HG02798 (cell line): ENCODE measurements at regions not wholly inside any gene's neighbourhood (a gene's known extent, or its start where the extent isn't known, plus 50 kb on each side); places are given as distances from the start of the nearest gene placed in this dataset.
A peak's percentile ranks its signal among the peaks of the same experiment; 100 is the strongest.
"Not testable (repeated sequence)": the region's sequence is repeated elsewhere in the genome, so short reads cannot be mapped to it uniquely, and the experiment has no call there.

Source experiments
- ATAC-seq: cut with Tn5 transposase; IDR thresholded peaks from one replicate; pipeline ENCODE4 v1.9.1; 2021; ENCODE audit warnings: mild to moderate bottlenecking; ENCODE audit not compliant: unreplicated experiment, poor library complexity

DNA sequence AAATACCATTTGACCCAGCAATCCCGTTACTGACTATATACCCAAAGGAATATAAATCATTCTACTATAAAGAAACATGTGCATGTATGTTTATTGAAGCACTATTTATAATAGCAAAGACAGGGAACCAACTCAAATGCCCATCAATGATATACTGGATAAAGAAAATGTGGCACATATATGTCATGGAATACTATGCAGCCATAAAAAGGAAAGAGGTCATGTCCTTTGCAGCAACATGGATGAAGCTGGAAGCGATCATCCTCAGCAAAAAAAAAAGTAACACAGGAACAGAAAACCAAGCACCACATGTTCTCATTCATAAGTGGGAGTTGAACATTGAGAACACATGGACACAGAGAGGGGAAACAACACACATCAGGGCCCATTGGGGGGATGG is 99.9 kb upstream of the THUMPD2 start:
- ATAC-seq = not testable (repeated sequence)

DNA sequence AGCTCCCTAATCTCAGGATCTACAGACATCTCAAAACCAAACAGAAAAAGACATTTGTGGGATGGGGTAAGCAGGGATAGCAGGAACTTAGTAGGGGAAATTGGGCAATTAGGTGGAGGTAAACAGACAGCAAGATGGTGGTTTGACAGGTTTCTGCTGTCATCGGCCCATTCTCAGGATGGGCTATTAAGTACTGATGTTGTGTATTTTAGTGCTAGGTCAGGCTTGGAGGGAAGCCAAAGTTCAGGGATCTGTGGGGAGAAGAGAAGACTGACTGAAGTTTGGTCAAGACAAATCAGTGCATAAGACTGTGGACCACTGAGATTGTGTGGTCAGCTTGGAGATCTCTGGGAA is 96.8 kb upstream of the THUMPD2 start:
- ATAC-seq = no peak

DNA sequence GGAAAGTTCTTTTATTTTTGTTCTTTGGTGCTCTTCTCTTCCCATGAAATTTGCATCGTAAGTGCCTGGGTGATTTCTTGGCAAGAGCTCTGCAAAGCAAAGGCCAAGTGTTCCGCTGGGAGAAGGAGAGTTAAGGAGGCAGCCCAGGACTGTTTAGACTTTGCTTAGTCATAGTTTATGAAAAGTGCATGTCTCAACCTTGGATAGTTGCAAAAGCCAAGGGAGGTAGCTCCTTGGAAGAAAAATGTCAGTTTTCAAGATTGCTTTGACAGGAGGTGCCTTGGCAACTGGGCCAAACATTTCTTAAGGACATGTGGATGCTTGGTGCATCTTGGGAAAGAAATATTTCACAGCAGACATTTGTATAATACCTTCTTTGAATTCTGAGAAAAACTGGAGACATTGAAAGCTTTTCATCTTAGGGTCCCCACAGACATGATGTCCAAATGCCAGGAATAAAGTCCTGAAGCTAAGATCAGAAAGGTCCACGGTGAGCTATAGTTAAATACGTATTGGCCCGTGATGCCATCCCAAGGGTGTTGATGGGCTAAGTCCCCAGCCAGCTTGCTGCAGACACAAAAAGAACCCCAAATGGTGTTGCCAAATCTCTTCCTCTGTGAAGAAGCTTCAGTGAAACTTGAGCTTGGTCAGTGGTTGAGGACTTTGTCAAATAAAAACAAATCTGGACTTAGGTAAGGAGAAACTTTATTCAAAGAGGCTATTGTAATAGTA is 96.3 kb upstream of the THUMPD2 start:
- no peak for ATAC-seq

DNA sequence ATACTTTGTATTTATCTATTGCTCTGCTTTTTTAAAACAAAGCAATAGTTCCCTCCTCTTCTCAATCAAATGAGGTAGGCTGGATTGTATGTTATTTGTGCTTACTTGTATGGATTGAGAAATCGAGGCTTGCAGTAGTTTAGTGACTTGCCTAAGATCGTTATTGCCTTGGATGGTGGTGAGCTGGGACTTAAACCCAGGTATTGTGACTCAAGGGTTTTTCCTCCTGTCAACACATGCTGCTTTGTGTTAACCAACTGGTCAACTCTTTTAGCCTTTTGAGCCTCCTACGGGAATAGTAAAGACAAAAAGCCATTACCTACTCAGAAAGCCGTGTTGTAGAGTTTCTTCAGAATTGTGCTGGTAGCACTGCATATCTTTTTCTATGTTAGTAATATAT is 95.2 kb upstream of the THUMPD2 start:
- no peak for ATAC-seq

DNA sequence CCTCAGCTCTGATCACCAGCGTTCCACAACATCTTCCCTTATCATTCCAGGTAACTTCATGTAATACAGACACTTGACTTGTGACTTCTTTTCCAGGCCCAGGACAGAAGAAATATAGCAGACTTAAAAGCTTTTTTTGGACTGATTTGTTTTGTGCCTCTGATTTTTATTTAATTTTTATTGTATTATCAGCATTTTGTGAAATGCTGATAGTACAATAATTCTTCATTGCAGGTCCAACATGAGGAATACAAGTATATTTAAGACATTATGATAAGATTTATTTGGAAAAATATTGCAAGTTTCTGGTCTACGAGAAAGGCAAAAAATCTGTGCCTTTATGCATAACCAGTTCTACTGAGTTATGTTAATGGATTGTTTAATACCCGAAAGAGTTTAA is 94.5 kb upstream of the THUMPD2 start:
- no peak for ATAC-seq

DNA sequence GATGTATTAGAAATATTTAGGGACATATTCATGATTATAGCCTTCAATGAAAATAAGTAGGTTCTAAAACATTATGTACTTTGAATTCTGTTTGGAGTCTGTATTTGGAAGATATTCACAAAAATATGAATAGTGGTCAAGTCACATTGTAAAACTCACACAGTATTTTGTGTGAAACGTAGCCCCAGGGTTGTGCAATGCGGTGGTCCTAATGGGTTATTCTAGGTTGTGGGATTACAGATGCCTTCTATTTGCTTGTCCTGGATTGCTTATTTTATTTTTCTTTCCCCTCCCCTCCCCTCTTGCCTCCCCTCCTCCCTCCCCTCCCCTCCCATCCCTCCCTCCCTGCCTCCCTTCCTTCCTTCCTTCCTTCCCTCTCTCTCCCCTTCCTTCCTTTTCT is 93.7 kb upstream of the THUMPD2 start:
- no peak for ATAC-seq

DNA sequence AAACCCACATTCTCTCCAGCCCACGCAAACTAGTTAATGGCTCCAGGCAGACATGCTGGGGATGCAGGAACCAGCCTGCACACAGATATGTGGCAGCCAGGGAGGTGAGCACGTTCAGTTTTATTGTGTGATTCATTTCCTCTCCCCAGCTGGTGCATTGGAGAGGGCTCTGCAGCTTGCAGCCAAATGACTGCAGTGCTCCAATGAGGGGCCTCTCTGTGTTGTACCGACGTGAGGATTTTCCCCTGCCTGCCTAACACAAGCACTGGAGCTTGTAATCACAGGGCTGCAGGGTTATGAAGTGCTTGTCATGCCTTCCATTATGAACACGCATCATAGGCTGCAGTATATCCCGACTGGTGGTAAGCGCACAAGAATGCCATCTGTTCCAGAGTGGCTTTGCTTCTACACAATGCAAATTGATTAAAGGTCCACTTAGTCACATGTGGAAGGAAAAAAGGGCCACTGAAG is 92.3 kb upstream of the THUMPD2 start:
- no peak for ATAC-seq

DNA sequence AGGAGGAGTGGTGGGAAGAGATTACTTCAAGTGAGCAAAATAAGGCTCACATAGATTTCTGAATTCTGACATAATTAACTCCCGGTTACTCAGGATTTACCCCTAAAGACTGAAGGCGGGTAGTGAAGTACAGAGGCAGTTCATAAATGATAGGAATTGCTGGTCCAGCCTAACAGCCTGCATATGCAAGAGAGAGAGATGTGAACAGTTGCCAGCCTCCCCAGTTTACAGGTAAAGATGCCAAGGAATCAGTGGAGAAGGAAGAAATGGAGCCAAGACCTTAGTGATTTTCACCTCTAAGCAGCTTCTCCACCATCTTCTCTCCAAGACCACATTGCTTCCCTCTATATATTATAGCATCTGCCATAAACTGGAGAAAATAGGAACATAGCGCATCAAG is 91.8 kb upstream of the THUMPD2 start:
- no peak for ATAC-seq

DNA sequence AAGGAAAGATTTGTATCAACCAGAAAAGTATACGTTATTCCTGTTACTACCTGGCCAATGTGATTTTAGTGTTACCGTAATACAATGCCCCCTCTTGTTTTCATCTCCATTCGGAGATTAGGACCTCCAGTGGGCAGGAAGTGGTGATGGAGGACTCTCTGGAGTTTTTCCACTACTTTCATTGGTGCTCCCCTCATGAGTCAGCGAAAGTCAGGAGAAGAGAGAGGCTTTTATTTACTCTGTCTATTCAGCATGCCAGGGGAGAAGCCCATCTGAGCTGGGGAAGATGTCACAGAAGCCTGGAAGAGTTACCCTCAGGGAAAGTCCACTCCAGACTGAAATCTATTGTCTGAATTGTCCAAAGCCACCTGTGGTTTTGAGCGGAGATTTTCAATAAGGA is 88.2 kb upstream of the THUMPD2 start:
- no peak for ATAC-seq

DNA sequence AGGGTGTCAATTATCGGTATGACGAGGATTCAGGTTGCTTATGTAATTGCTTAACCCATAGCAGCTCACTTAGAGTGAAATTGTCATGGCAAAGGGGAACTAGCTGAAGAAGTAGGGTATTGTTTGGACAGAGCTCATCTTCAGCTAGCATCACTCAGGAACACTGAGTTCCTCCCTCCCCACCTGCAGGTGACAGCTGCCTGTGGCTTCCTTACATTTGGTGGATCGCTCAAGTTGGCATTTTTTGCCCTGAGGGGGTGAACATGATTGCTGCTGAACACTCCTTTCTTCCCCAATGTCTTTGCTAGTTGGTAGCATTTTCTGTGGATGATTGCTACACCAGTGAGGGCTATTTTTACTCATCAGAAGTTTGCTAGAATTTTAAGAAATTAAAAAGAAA is 86.7 kb upstream of the THUMPD2 start:
- no peak for ATAC-seq

DNA sequence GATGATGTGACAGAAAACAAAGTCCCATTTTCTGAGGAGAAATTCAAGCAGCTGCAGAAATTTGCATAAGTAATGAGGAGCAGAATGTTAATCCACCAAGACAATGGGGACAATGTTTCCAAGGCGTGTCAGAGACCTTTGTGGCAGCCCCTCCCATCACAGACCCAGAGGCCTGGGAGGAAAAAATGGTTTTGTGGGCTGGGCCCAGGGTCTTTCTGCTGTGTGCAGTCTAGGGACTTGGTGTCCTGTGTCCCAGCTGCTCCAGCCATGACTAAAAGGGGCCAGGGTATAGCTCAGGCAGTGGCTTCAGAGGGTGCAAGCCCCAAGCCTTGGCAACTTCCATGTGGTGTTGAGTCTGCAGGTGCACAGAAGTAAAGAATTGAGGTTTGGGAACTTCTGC is 84.6 kb upstream of the THUMPD2 start:
- ATAC-seq = not testable (repeated sequence)

DNA sequence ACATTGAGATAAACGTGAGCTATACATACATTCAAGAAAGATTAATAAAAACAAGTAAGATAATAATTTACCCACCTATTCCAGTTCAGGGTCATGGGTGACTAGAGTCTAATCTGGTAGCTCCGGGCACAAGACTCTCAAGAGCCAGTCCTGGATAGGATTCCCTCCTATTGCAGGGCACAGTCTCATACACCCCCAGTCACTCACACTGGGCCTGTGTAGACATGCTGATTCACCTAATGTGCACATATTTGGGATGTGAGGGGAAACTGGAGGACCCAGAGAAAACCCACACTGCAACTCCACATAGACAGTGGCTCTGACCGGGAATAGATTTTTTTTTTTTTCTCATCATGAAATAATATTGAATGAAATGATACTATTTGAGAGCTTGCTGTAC is 81.5 kb upstream of the THUMPD2 start:
- ATAC-seq = no peak

DNA sequence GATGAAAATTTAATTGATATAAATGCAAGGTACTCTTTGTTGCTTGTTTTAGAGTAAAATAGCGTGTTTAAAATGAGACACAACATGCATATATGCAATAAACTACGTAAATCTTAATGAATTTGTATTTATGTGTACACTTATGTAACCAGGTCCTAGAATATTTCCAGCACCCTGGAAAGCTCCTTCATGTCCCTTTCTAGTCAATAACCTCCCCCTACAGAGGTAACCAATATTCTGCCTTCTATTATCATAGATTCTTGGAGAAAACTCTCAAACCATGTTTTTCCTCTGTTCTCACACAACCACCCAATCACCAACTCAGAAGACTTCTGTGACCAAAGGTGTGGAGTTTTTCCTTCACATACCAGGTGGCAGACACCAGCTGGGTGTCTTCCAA is 79.6 kb upstream of the THUMPD2 start:
- ATAC-seq = no peak

DNA sequence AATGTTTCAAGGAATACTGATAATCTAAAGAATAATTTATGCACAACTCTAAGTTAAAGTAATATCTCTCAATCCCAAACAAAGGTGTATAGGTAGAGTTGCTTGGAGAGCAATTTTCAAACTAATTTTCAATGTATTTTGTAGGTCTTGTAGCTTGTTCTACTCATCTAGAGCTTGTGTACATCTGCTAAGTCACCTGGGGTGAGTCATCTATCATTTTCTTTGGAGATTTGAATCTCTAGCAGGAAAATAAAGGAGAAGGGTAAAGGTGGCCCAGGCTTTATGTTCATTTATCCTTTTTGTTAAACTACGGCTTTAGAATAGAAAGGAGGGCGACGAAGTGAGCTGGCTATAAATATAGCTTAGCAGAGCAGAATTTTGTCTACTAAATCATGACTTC is 76.8 kb upstream of the THUMPD2 start:
- ATAC-seq = no peak

DNA sequence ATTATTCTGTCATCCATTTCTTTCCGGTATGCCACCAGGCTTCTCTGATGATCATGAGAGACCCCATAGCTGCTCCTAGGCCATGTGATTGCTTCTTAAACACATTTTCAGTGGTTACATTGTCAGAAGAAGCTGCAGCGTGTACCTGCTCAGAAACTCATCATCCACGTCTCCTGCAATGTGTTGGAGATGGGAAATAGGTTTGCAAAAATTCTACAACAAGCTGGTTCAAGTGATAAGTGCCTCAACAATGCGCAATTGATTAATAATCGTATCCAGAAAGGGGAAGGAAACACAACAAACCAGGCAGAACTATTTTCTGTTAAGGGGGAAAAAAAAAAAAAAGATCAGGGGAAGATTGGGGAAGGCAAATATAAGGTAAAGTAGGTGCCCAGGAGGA is 75.7 kb upstream of the THUMPD2 start:
- no peak for ATAC-seq

DNA sequence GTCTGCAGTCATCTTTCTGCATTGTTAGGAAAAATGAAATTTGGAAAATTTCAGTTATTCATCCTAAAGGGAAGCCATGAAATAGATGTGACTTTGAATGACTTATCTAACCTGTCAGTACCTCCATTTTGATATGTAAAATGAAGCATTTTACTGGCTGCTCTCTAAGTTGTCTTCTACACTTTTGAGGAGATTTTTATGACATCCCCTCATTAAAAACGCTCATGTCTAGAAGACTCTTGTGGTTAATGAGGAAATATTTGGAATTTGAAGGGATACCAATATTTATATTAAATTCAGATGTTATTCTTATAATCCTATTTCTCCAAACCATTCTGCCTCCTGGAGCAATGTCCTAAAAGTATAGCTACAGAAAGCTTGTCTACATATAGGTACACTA is 73.8 kb upstream of the THUMPD2 start:
- no peak for ATAC-seq

DNA sequence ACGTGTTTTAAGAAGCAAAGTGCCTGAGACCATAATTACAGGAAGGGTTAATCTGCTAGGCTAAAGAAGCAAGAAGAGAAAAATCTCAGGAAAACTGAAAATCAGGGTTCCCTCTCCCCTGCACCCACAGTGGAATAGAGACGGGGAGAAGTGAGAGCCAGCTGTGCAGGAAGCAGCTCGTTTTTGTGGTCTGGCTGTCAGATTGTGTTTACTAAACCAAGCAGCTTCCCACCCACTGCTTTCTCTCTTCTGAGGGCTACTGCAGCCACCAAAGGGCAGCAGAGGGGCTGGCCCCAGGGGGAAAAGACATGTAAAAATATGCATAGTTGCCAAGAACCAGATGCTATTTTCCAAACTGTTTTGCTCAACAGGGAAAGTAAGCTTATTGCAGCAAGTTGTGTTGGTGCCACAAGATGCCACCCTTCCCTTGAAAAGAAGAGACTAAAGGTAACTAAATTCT is 72.6 kb upstream of the THUMPD2 start:
- ATAC-seq = peak; percentile 92

DNA sequence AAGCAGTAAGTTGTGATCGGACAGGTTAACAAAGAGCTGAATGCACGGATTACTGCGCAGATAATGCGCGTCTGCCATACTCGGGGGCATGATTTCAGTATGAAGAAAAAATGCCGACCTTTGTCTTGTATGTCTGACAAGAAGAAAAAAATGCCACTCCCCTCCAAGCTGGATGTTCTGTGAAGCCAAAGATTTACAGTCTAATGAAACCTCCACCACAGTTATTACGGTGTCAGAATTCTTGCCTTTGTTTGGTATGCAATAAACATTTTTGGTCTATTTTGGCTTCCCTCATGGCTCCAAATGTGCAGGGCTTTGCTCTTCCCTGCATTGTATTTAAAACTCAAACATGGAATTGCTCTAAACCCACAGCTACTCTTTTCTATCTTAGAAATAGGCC is 72.2 kb upstream of the THUMPD2 start:
- ATAC-seq = no peak

DNA sequence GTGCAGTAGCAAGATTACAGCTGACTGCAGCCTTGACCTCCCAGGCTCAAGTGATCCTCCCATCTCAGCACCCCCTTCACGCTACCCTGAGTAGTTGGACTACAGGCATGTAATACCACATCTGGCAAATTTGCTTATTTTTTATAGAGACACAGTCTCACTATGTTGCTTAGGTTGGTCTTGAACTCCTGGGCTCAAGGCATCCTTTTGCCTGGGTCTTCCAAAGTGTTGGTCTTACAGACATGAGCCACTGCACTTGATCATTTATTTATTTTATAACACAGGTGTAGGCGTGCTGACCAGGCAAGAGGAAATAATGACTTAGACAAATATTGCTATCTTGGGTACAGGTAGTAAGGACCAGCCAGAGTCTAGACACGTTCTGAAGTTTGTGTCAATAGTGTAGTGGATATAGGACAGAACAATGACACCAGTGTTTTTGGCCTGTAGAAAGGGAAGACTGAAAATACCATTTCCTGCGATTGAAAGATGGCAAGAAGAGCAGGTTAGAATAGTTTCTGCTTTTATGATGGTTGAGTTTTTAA is 71.0 kb upstream of the THUMPD2 start:
- no peak for ATAC-seq

DNA sequence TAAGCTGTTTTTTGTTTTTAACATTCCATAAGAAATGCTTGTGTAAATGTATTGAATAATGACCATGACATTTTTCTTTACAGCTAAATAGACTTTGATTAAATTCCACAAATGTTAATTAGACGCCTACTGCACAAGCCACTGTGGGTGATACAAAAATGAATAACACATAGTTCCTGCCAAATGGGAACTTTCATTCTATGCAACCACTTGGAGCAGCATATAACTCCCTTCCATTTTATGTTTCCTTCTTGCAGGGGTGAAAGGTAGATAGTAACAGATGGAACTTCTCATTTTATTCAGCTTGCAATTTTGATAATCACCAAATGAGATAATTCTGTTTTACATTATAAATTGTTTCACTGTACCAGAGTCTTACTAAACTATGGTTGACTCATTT is 70.0 kb upstream of the THUMPD2 start:
- ATAC-seq = no peak

DNA sequence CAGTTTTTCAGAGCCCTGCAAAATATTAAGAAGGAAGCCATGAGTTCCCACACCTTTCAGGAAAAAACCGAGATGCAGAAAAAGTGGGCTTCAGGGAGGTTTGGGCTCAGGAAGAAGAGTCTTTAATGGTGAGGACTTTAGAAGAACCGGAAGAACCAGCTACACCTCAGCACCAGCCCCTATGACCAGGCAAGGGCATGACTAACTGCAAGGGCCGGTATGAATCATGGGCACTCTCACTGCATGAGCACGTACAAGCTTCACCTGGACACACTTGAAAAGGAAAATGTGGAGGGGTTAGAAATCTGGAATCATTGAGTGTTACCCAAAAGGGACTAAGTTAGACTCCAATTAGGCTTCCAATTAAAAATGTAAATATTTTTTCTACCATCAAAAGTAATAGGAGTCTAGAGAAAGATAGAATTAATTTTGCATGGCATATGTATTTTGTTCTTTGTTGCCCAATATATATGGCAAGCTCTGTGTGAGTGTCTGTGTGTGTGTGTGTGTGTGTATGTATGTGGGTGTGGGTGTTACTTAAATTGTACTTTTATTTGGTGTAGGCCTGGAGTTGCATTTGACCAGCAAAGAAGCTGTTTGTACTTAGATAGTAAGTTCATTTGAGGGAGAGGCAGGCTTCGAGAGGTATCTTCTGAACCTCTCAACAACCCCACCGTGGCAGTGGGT is 66.5 kb upstream of the THUMPD2 start:
- ATAC-seq = no peak
